SH-SY5Y (cell line): ENCODE measurements at regions not wholly inside any gene's neighbourhood (a gene's known extent, or its start where the extent isn't known, plus 50 kb on each side); places are given as distances from the start of the nearest gene placed in this dataset.

Source experiments
- GATA2 ChIP-seq: IDR thresholded peaks from 2 replicates; pipeline ENCODE4 v1.6.1; 2011; ENCODE audit warnings: mild to moderate bottlenecking, low read depth, low read length
- GATA3 ChIP-seq: IDR thresholded peaks from 2 replicates; pipeline ENCODE4 v1.6.1; 2011; ENCODE audit warnings: low read depth, mild to moderate bottlenecking, low read length, moderate library complexity

- TF ChIP-seq GATA2 = no peak
- no peak for TF ChIP-seq GATA3
Measured at GRCh38 chr10:23556727-23557440, 118.0 kb downstream of the OTUD1 start.
